IMR-90 (cell line): ENCODE measurements at regions not wholly inside any gene's neighbourhood (a gene's known extent, or its start where the extent isn't known, plus 50 kb on each side); places are given as distances from the start of the nearest gene placed in this dataset.

ENCODE experiments used
- ATAC-seq: fragments of 200-7000 bp; cut with Tn5 transposase; 2 replicates; pipeline ENCODE4 v1.9.1; 2020; ENCODE audit warnings: low read depth, mild to moderate bottlenecking, moderate library complexity
- BruUV-seq: library from RNA; stranded (reverse); fragments of 400-500 nt; replicated peaks from 2 replicates; lab custom pipeline; 2021; lab: Mats Ljungman, UMichigan
- CTCF ChIA-PET: fragments of 300-600 bp; formaldehyde crosslinking; extraction: SDS; loops from one replicate; lab custom pipeline; 2021; ENCODE audit warnings: antibody characterized with exemption; lab: Yijun Ruan, JAX
- POLR2A ChIA-PET: fragments of 300-600 bp; sonication (Branson Sonifier 250); formaldehyde crosslinking; loops from one replicate; lab custom pipeline; 2022; ENCODE audit warnings: antibody characterized with exemption; ENCODE audit not compliant: unreplicated experiment; lab: Charles Lee
- DNase-seq: peaks from one replicate; pipeline ENCODE4 v3.0.0; 2013
- H2AFZ ChIP-seq: replicated peaks from 2 replicates; pipeline ENCODE3; 2013; ENCODE audit warnings: low read length, mild to moderate bottlenecking; ENCODE audit not compliant: poor library complexity
- H2AK5ac ChIP-seq: 2 replicates; pipeline ENCODE4 v1.6.1; 2013; ENCODE audit warnings: low read depth, low read length, inconsistent platforms
- H2AK9ac ChIP-seq: replicated peaks from 2 replicates; pipeline ENCODE3; 2013; ENCODE audit warnings: mild to moderate bottlenecking, low read depth, low read length, moderate library complexity; ENCODE audit not compliant: poor library complexity
- H2BK120ac ChIP-seq: 2 replicates; pipeline ENCODE4 v1.6.1; 2013; ENCODE audit warnings: low read depth, low read length, inconsistent platforms
- H2BK15ac ChIP-seq: 3 replicates; pipeline ENCODE4 v1.6.1; 2013; ENCODE audit warnings: low read depth, low read length, inconsistent platforms
- H2BK20ac ChIP-seq: 2 replicates; pipeline ENCODE4 v1.6.1; 2013; ENCODE audit warnings: low read depth, mild to moderate bottlenecking, inconsistent platforms, low read length, moderate library complexity
- H2BK5ac ChIP-seq: 2 replicates; pipeline ENCODE4 v1.6.1; 2013; ENCODE audit warnings: mild to moderate bottlenecking, low read depth, low read length, inconsistent platforms; ENCODE audit not compliant: poor library complexity, severe bottlenecking
- H3K14ac ChIP-seq: replicated peaks from 2 replicates; pipeline ENCODE4 v1.6.1; 2013; ENCODE audit warnings: low read depth, low read length, inconsistent platforms
- H3K18ac ChIP-seq: 2 replicates; pipeline ENCODE4 v1.6.1; 2013; ENCODE audit warnings: low read depth, low read length, control low read depth
- H3K23ac ChIP-seq: 2 replicates; pipeline ENCODE4 v1.6.1; 2013; ENCODE audit warnings: low read depth, low read length, inconsistent platforms
- H3K27ac ChIP-seq: 2 replicates; pipeline ENCODE4 v1.5.1; 2013; ENCODE audit warnings: mild to moderate bottlenecking, control low read depth, low read length; ENCODE audit not compliant: insufficient read depth
- H3K27me3 ChIP-seq: 2 replicates; pipeline ENCODE4 v1.6.1; 2013; ENCODE audit warnings: low read length; ENCODE audit not compliant: control insufficient read depth, insufficient read depth
- H3K36me3 ChIP-seq: 2 replicates; pipeline ENCODE4 v1.6.1; 2013; ENCODE audit warnings: low read length, mixed read lengths; ENCODE audit not compliant: control insufficient read depth, insufficient read depth
- H3K4ac ChIP-seq: 2 replicates; pipeline ENCODE4 v1.6.1; 2013; ENCODE audit warnings: low read depth, low read length, inconsistent platforms
- H3K4me1 ChIP-seq: 2 replicates; pipeline ENCODE4 v1.6.1; 2013; ENCODE audit warnings: low read length, mixed read lengths; ENCODE audit not compliant: control insufficient read depth, insufficient read depth
- H3K4me2 ChIP-seq: 2 replicates; pipeline ENCODE4 v1.6.1; 2013; ENCODE audit warnings: low read depth, mild to moderate bottlenecking, control low read depth, low read length, moderate library complexity
- H3K4me3 ChIP-seq: 2 replicates; pipeline ENCODE4 v1.5.1; 2013; ENCODE audit warnings: low read depth, mild to moderate bottlenecking, control low read depth, low read length, moderate library complexity; ENCODE audit not compliant: insufficient read depth
- H3K56ac ChIP-seq: 2 replicates; pipeline ENCODE4 v1.6.1; 2013; ENCODE audit warnings: low read length, inconsistent platforms; ENCODE audit not compliant: insufficient read depth; ENCODE audit errors: extremely low read depth
- H3K79me1 ChIP-seq, 2 experiments: 2 replicates each; pipeline ENCODE4 v1.6.1; 2013; ENCODE audit warnings: low read length in 2 of 2, inconsistent platforms in 1 of 2, low read depth in 1 of 2
- H3K9ac ChIP-seq: 2 replicates; pipeline ENCODE4 v1.6.1; 2013; ENCODE audit warnings: low read depth, low read length, control low read depth
- H3K9me1 ChIP-seq: 2 replicates; pipeline ENCODE4 v1.6.1; 2013; ENCODE audit warnings: low read length, inconsistent platforms; ENCODE audit not compliant: insufficient read depth
- H3K9me3 ChIP-seq: 2 replicates; pipeline ENCODE4 v1.6.1; 2013; ENCODE audit warnings: low read length; ENCODE audit not compliant: control insufficient read depth, insufficient read depth
- H4K20me1 ChIP-seq: 2 replicates; pipeline ENCODE4 v1.6.1; 2013; ENCODE audit warnings: low read length, inconsistent platforms; ENCODE audit not compliant: insufficient read depth
- H4K5ac ChIP-seq: 2 replicates; pipeline ENCODE4 v1.6.1; 2013; ENCODE audit warnings: mild to moderate bottlenecking, low read depth, low read length, control low read depth
- H4K8ac ChIP-seq, 2 experiments: 2 replicates each; pipeline ENCODE4 v1.6.1; 2013; ENCODE audit warnings: low read depth in 2 of 2, low read length in 2 of 2, control low read depth in 1 of 2, inconsistent platforms in 1 of 2
- H4K91ac ChIP-seq: 2 replicates; pipeline ENCODE4 v1.6.1; 2013; ENCODE audit warnings: low read depth, low read length, inconsistent platforms; ENCODE audit not compliant: insufficient read depth
- BHLHE40 ChIP-seq: fragments of 150-350 bp; IDR thresholded peaks from 2 replicates; pipeline ENCODE4 v1.6.1; 2016; ENCODE audit warnings: mild to moderate bottlenecking, low read depth, low read length
- CEBPB ChIP-seq: IDR thresholded peaks from 2 replicates; pipeline ENCODE4 v1.6.1; 2012; ENCODE audit warnings: low read depth, low read length, improper control_type of control experiment
- CHD1 ChIP-seq: IDR thresholded peaks from 2 replicates; pipeline ENCODE4 v1.6.1; 2012; ENCODE audit warnings: low read depth, low read length, improper control_type of control experiment
- MXI1 ChIP-seq: IDR thresholded peaks from 2 replicates; pipeline ENCODE4 v1.6.1; 2012; ENCODE audit warnings: low read depth, mild to moderate bottlenecking, low read length, moderate library complexity, borderline replicate concordance
- RAD21 ChIP-seq: IDR thresholded peaks from 2 replicates; pipeline ENCODE4 v1.6.1; 2012; ENCODE audit warnings: low read length, improper control_type of control experiment
- RCOR1 ChIP-seq: IDR thresholded peaks from 2 replicates; pipeline ENCODE4 v1.6.1; 2012; ENCODE audit warnings: mild to moderate bottlenecking, low read length, improper control_type of control experiment; ENCODE audit not compliant: insufficient replicate concordance
- WGBS, 2 experiments: methylation state at CpG; one replicate each; pipeline versions ENCODE4 v1.1.5 to v1.1.7; 2013; ENCODE audit warnings: missing lambda C conversion rate in 2 of 2; ENCODE audit not compliant: insufficient read length in 1 of 2; ENCODE audit errors: extremely low coverage in 2 of 2; 5-methylcytosine and 5-hydroxymethylcytosine counted together
- dilution Hi-C: fragments of 300-500 bp; cut with HindIII; formaldehyde crosslinking; loops from one replicate; pipeline ENCODE4 v1.14.3; 2018; ENCODE audit warnings: low sequenced_read_pairs; ENCODE audit not compliant: unreplicated experiment
- in situ Hi-C: fragments of 300-500 bp; cut with MboI; formaldehyde crosslinking; loops from 3 replicates; pipeline ENCODE4 v1.14.3; 2019; ENCODE audit warnings: low sequenced_read_pairs, inconsistent platforms, mixed read lengths
- intact Hi-C: fragments of 100-400 bp; cut with micrococcal nuclease; formaldehyde crosslinking; loops from 2 replicates; pipeline ENCODE4 v1.10.0; 2022

GRCh38 chr15:91572110-91572509 is 281.4 kb upstream of the SLCO3A1 start:
- no TSS peak for BruUV-seq
- no peak for TF ChIP-seq CHD1
- TF ChIP-seq CEBPB: no peak
- no peak for TF ChIP-seq RCOR1
- no peak for TF ChIP-seq RAD21
- TF ChIP-seq BHLHE40: no peak
- TF ChIP-seq MXI1: no peak
- Histone ChIP-seq H2BK5ac (no peak overlapping the region), H2AK5ac (no peak overlapping the region), H3K79me1 (no peaks in the 10 kb centered on the region), H4K20me1 (no peaks in the 10 kb centered on the region), H3K9me1 (no peaks in the 10 kb centered on the region), H2BK20ac (no peak overlapping the region), H2BK15ac (no peak overlapping the region), H3K36me3 (no peaks in the 10 kb centered on the region), H3K23ac (no peak overlapping the region), H3K4me2 (no peak overlapping the region), H2BK120ac (no peak overlapping the region), H3K56ac (no peak overlapping the region), H3K4me1 (no peaks in the 10 kb centered on the region; the same call in 1 of the 2 replicates), H3K4ac (no peak overlapping the region), H2AK9ac (no peak overlapping the region), H4K8ac (no peak overlapping the region), H3K14ac (no peak overlapping the region), H3K9ac (no peak overlapping the region), H3K9me3 (peaks cover 2% of the 10 kb centered on the region; the same call in 1 of the 2 replicates), H3K27me3 (peaks cover 2% of the 10 kb centered on the region; the same call in 1 of the 2 replicates), H3K18ac (no peak overlapping the region), H3K27ac (no peak overlapping the region), H4K5ac (no peak overlapping the region), H4K91ac (no peak overlapping the region), H2AFZ (no peak overlapping the region), H3K4me3 (no peak overlapping the region)
- DNase-seq (peak; percentile 15), ATAC-seq (no peak)
- ChIA-PET CTCF (no interaction called here), POLR2A (no interaction called here)
- dilution Hi-C loops (no loop called here), in situ Hi-C loops (no loop called here), intact Hi-C loops (no loop called here)
- WGBS, 2 experiments: no CpG with 5 or more reads among the region's 5 CpGs
